ENCODE measurements at regions not wholly inside any gene's neighbourhood (a gene's known extent, or its start where the extent isn't known, plus 50 kb on each side); places are given as distances from the start of the nearest gene placed in this dataset.
A peak's percentile ranks its signal among the peaks of the same experiment; 100 is the strongest.

GRCh38 chr13:75120085-75120484 lies 361.9 kb downstream of the TBC1D4 start:
- no peak overlapping the region for H3K4me3 ChIP-seq (ENCODE audit: low read depth, low read length)
- TF ChIP-seq CTCF (IDR thresholded peaks at IDR 0.05; ENCODE audit: insufficient read depth, low read length) = no peak
- DNase-seq (ENCODE audit: low read depth) = no peak

- H3K4me3 ChIP-seq (ENCODE audit: low read depth, low read length) = no peak overlapping the region
- no peak for TF ChIP-seq CTCF (IDR thresholded peaks at IDR 0.05; ENCODE audit: insufficient read depth, low read length)
- no peak for DNase-seq (ENCODE audit: low read depth)
Measured at GRCh38 chr13:75115171-75115570, 366.8 kb downstream of the TBC1D4 start.

- no peak overlapping the region for H3K4me3 ChIP-seq (ENCODE audit: low read depth, low read length)
- no peak for DNase-seq (ENCODE audit: low read depth)
- no peak for TF ChIP-seq CTCF (IDR thresholded peaks at IDR 0.05; ENCODE audit: insufficient read depth, low read length)
Measured at GRCh38 chr13:75103976-75104375, 378.0 kb downstream of the TBC1D4 start.

GRCh38 chr13:75102001-75102716 lies 379.8 kb downstream of the TBC1D4 start:
- peak; percentile 4 for DNase-seq (ENCODE audit: low read depth)
- TF ChIP-seq CTCF (IDR thresholded peaks at IDR 0.05; ENCODE audit: insufficient read depth, low read length) = no peak
- H3K4me3 ChIP-seq (ENCODE audit: low read depth, low read length) = no peak overlapping the region

- no peak for DNase-seq (ENCODE audit: low read depth)
- TF ChIP-seq CTCF (IDR thresholded peaks at IDR 0.05; ENCODE audit: insufficient read depth, low read length) = no peak
Measured at GRCh38 chr13:75101348-75101747, 380.6 kb downstream of the TBC1D4 start.

GRCh38 chr13:75092143-75092542 lies 389.8 kb downstream of the TBC1D4 start:
- no peak for DNase-seq (ENCODE audit: low read depth)
- no peak overlapping the region for H3K4me3 ChIP-seq (ENCODE audit: low read depth, low read length)
- no peak for TF ChIP-seq CTCF (IDR thresholded peaks at IDR 0.05; ENCODE audit: insufficient read depth, low read length)

More at GRCh38 chr13:75101348-75101747, 380.6 kb downstream of the TBC1D4 start:
- no peak overlapping the region for H3K4me3 ChIP-seq (ENCODE audit: low read depth, low read length)

DNA sequence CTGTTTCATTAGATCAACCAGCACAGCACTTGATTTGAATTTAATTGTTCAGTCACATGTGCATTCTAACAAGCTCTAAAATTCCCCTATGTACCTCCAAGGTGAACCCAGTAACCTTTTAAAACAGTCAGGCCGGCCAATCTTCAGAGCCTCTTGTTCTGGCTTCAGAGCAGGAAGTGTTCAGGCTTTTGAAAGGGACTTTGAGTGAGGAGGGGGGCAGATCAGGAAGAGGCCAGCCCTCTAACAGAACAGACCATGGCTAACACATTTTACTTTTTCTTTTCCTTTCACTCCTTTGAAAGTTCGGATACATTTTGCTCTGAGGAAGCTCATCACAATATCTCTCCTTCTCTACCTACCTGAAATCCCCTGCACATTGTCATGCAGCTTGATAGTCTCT lies 390.3 kb downstream of the TBC1D4 start:
- H3K4me3 ChIP-seq (ENCODE audit: low read depth, low read length) = no peak overlapping the region
- no peak for TF ChIP-seq CTCF (IDR thresholded peaks at IDR 0.05; ENCODE audit: insufficient read depth, low read length)
- no peak for DNase-seq (ENCODE audit: low read depth)
